Cardiac muscle cell (in vitro differentiated cells and primary cell): ENCODE measurements at regions not wholly inside any gene's neighbourhood (a gene's known extent, or its start where the extent isn't known, plus 50 kb on each side); places are given as distances from the start of the nearest gene placed in this dataset.
"Not testable (repeated sequence)": the region's sequence is repeated elsewhere in the genome, so short reads cannot be mapped to it uniquely, and the experiment has no call there.

Experiments used
- DNase-seq, 2 donors: peaks; one replicate each; pipeline versions ENCODE4 v3.0.0 to v3.0.0-alpha.2; 2010 to 2017; ENCODE audit warnings: low read depth in 1 of 2, low spot score in 1 of 2
- H3K27ac ChIP-seq: fragments of 200-600 bp; sonication (generic); 2 replicates; pipeline ENCODE4 v1.5.1; 2016
- H3K27me3 ChIP-seq: fragments of 200-600 bp; sonication (generic); 2 replicates; pipeline ENCODE4 v1.6.0; 2016; ENCODE audit warnings: control low read depth
- H3K36me3 ChIP-seq: fragments of 200-600 bp; sonication (generic); 2 replicates; pipeline ENCODE4 v1.5.1; 2016; ENCODE audit warnings: control low read depth
- H3K4me1 ChIP-seq: fragments of 200-600 bp; sonication (generic); 2 replicates; pipeline ENCODE4 v1.8.1; 2017; ENCODE audit warnings: low read depth, mild to moderate bottlenecking, mixed run types
- H3K4me3 ChIP-seq: fragments of 200-600 bp; sonication (generic); 2 replicates; pipeline ENCODE4 v1.5.1; 2016; ENCODE audit warnings: mild to moderate bottlenecking
- H3K9me3 ChIP-seq: fragments of 200-600 bp; sonication (generic); 2 replicates; pipeline ENCODE4 v1.5.1; 2017; ENCODE audit warnings: low read depth, mild to moderate bottlenecking, control low read depth
- CTCF ChIP-seq: IDR thresholded peaks from 2 replicates; pipeline ENCODE4 v1.5.1; 2012; ENCODE audit warnings: low read depth, mild to moderate bottlenecking, low read length

GRCh38 chr13:78875792-78876580 lies 217.0 kb upstream of the OBI1 start:
- DNase-seq, result no peak
- no peak overlapping the region for H3K27ac ChIP-seq
- H3K4me3 ChIP-seq, result no peak overlapping the region
- H3K4me1 ChIP-seq, result no peaks in the 10 kb centered on the region
- H3K27me3 ChIP-seq, result no peaks in the 10 kb centered on the region
- TF ChIP-seq CTCF, result no peak
- H3K36me3 ChIP-seq, result no peaks in the 10 kb centered on the region
- H3K9me3 ChIP-seq, result no peaks in the 10 kb centered on the region

DNA sequence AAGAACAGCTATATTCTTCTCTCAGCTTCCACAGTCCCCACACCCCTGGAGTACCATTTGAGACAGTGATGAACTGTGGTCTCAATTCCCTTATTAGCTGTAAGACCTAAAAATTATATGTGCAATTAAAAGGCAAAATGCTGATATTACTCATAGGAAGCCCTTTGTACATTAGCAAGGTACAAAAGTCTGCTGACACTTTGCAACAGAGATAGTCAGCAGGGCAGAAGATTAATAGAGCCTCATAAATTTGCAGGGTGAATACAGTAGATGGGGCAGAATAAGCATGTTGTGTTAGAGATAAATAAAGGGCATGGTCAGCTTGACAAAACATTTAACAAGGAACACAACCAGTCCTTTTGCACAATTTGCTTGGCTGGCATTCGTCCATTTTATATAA lies 210.0 kb upstream of the OBI1 start:
- Histone ChIP-seq H3K36me3 (no peaks in the 10 kb centered on the region), H3K9me3 (no peaks in the 10 kb centered on the region), H3K27me3 (no peaks in the 10 kb centered on the region), H3K4me1 (no peaks in the 10 kb centered on the region), H3K4me3 (no peak overlapping the region), H3K27ac (no peak overlapping the region)
- DNase-seq, result no peak
- no peak for TF ChIP-seq CTCF

- no peak for TF ChIP-seq CTCF
- DNase-seq, result no peak
- no peaks in the 10 kb centered on the region for H3K9me3 ChIP-seq
- no peaks in the 10 kb centered on the region for H3K27me3 ChIP-seq
- H3K4me3 ChIP-seq, result no peak overlapping the region
- no peak overlapping the region for H3K27ac ChIP-seq
- H3K4me1 ChIP-seq, result no peaks in the 10 kb centered on the region
- H3K36me3 ChIP-seq, result no peaks in the 10 kb centered on the region
Observed at GRCh38 chr13:78867655-78868054, 208.7 kb upstream of the OBI1 start.

DNA sequence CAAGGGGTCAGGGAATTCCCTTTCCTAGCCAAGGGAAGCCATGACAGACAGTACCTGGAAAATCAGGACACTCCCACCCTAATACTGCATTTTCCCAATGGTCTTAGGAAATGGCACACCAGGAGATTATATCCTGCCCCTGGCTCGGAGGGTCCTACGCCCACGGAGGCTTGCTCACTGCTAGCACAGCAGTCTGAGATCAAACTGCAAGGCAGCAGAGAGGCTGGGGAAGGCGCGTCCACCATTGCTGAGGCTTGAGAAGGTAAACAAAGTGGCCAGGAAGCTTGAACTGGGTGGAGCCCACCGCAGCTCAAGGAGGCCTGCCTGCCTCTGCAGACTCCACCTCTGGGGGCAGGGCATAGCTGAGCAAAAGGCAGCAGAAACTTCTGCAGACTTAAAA lies 207.1 kb upstream of the OBI1 start:
- H3K27me3 ChIP-seq, H3K4me1 ChIP-seq, H3K36me3 ChIP-seq, DNase-seq, H3K4me3 ChIP-seq, H3K27ac ChIP-seq, H3K9me3 ChIP-seq: not testable (repeated sequence)

DNA sequence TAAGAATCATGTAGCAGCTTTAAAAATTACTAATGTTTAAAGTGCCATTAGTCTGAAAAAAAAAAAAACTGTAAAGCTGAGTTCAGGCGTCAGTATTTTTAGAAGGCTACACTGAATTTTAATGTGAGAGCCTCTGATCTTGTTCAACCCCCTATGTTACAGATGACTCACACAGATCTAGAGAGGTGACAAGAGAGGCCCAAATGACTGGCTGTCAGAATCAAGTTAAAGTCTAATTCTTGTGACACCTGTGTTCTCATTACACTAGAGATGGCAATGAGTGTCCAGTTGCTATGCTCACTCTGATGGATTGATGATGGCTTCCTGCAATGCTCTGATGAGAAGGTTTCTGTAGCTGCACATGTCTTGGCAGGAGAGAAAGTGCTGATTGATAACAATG lies 203.5 kb upstream of the OBI1 start:
- no peak for DNase-seq
- Histone ChIP-seq H3K4me3 (no peak overlapping the region), H3K27ac (no peak overlapping the region), H3K36me3 (no peaks in the 10 kb centered on the region), H3K4me1 (no peaks in the 10 kb centered on the region), H3K27me3 (no peaks in the 10 kb centered on the region), H3K9me3 (no peaks in the 10 kb centered on the region)
- no peak for TF ChIP-seq CTCF

DNA sequence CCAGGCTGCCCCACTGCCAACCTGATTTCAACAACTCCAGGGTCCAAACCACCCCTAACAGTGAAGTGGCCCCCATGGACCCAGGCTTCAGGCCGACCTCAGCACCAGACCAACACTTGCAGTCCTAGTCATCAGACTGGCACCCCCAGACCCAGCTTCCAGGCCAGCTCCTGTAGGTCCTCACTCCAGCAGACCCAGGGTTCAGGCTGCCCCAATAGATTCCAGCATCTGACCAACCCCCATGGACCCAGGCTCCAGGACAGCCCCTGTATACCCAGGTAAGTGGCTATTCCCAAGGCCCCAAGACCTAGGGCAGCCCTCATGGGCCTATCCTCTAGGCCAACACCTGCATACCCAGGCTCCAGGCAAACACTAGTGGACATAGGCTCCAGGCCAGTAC lies 193.8 kb upstream of the OBI1 start:
- H3K4me3 ChIP-seq, result no peak overlapping the region
- no peaks in the 10 kb centered on the region for H3K36me3 ChIP-seq
- no peaks in the 10 kb centered on the region for H3K4me1 ChIP-seq
- TF ChIP-seq CTCF, result no peak
- H3K27me3 ChIP-seq, result no peaks in the 10 kb centered on the region
- no peak overlapping the region for H3K27ac ChIP-seq
- no peaks in the 10 kb centered on the region for H3K9me3 ChIP-seq
- DNase-seq, result no peak
